ENCODE measurements at regions not wholly inside any gene's neighbourhood (a gene's known extent, or its start where the extent isn't known, plus 50 kb on each side); places are given as distances from the start of the nearest gene placed in this dataset.

DNA sequence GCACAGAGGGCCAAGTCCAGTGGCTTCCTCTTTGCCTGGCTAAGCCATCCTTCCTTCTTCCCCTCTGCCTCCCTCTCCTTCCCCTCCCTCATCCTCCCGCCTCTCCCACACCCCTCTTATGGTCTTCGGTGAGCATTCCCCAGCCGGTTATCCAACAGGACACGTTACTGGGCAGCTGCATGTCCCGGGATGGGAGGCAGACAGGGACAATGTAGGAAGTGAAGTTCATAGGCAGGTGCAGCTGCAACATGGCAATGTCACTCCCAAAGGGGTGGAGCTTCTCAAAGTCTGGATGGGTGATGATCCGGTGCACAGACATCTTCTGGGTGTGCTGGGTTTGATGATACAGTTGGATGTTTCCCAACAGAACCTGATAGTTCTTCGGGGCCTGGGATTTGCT is 71.4 kb upstream of the SPTLC1 start:
- TF ChIP-seq, protein P1, sequence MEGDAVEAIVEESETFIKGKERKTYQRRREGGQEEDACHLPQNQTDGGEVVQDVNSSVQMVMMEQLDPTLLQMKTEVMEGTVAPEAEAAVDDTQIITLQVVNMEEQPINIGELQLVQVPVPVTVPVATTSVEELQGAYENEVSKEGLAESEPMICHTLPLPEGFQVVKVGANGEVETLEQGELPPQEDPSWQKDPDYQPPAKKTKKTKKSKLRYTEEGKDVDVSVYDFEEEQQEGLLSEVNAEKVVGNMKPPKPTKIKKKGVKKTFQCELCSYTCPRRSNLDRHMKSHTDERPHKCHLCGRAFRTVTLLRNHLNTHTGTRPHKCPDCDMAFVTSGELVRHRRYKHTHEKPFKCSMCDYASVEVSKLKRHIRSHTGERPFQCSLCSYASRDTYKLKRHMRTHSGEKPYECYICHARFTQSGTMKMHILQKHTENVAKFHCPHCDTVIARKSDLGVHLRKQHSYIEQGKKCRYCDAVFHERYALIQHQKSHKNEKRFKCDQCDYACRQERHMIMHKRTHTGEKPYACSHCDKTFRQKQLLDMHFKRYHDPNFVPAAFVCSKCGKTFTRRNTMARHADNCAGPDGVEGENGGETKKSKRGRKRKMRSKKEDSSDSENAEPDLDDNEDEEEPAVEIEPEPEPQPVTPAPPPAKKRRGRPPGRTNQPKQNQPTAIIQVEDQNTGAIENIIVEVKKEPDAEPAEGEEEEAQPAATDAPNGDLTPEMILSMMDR (conservative IDR thresholded peaks at IDR 0.05 in 1 of 2, IDR thresholded peaks at IDR 0.05 in 1 of 2; ENCODE audit: low read depth in 1 of 2, low read length in 2 of 2), result no peak
- no peak for TF ChIP-seq EZH2 (IDR thresholded peaks at IDR 0.05; ENCODE audit: low read length, missing control alignments)

Data from fibroblast of lung (primary cell).